Ectodermal cell (in vitro differentiated cells): ENCODE measurements at regions not wholly inside any gene's neighbourhood (a gene's known extent, or its start where the extent isn't known, plus 50 kb on each side); places are given as distances from the start of the nearest gene placed in this dataset.
"Not testable (repeated sequence)": the region's sequence is repeated elsewhere in the genome, so short reads cannot be mapped to it uniquely, and the experiment has no call there.

Experiments used
- H3K27ac ChIP-seq: 2 replicates; pipeline ENCODE4 v1.7.0; 2013; ENCODE audit warnings: mild to moderate bottlenecking, low read depth, low read length; ENCODE audit not compliant: insufficient read depth, poor library complexity, severe bottlenecking
- H3K27me3 ChIP-seq: 2 replicates; pipeline ENCODE4 v1.7.0; 2013; ENCODE audit warnings: mild to moderate bottlenecking, low read length; ENCODE audit not compliant: insufficient read depth, control insufficient read depth, poor library complexity, severe bottlenecking
- H3K36me3 ChIP-seq: one replicate; pipeline ENCODE4 v1.7.0; 2013; ENCODE audit warnings: low read length; ENCODE audit not compliant: control insufficient read depth, insufficient read depth
- H3K4me1 ChIP-seq: one replicate; pipeline ENCODE4 v1.7.0; 2013; ENCODE audit warnings: low read length; ENCODE audit not compliant: control insufficient read depth, insufficient read depth
- H3K4me3 ChIP-seq: 2 replicates; pipeline ENCODE4 v1.7.0; 2013; ENCODE audit warnings: low read depth, low read length, control low read depth; ENCODE audit not compliant: insufficient read depth
- H3K9me3 ChIP-seq: 2 replicates; pipeline ENCODE4 v1.7.0; 2013; ENCODE audit warnings: mild to moderate bottlenecking, low read length, moderate library complexity; ENCODE audit not compliant: control insufficient read depth
- WGBS, 2 experiments: methylation state at CpG; one replicate each; pipeline ENCODE4 v1.1.7; 2013; ENCODE audit warnings: missing lambda C conversion rate in 2 of 2; 5-methylcytosine and 5-hydroxymethylcytosine counted together

DNA sequence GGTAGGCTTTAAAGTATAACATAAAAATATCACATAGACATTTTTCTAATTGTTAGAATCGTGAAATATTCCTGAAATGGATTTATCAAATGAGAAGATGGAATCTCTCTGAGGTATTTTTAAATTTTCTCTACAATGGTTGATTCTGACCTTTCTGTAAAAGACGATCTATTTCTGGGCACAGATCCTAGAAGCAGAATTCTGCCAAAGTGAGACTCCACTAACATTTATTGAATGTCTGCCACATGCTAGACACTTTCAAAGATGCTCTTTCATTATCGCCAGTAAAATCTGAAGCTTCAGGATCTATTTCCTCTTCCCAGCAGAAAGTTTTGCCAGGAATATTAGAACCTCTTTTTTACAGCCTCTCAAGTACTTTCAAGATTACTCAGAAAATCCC lies 64.1 kb upstream of the TMEM45B start:
- 75 to 90% methylated on average over 2 to 3 of the region's 3 CpGs for WGBS, 2 experiments
- H3K4me3 ChIP-seq = no peak overlapping the region
- no peak overlapping the region for H3K27ac ChIP-seq
- peaks cover 17% of the 10 kb centered on the region for H3K27me3 ChIP-seq
- no peaks in the 10 kb centered on the region for H3K4me1 ChIP-seq
- H3K9me3 ChIP-seq = no peaks in the 10 kb centered on the region
- H3K36me3 ChIP-seq = no peaks in the 10 kb centered on the region

DNA sequence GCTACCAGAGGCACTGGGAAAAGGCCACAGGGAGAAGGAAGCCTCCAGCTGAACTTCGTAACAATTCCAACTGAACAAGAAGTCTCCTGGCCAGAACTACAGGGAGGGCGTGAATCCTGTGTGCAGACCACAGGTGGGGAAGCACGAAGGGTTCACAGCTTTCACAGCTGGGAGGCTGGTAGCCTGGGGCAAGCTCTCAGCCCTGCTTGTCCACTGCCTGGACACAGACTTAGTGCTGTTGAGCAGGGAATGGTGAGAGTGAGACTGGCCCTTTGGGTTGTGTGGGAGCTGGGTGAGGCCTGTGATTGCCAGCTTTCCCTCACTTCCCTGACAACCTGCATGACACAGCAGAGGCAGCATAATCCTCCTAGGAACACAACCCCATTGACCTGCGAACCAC lies 52.1 kb upstream of the TMEM45B start:
- not testable (repeated sequence) for H3K9me3 ChIP-seq, H3K36me3 ChIP-seq, H3K4me1 ChIP-seq, H3K4me3 ChIP-seq, H3K27ac ChIP-seq, H3K27me3 ChIP-seq
- WGBS, 2 experiments = 89 to 91% methylated on average over 4 of the region's 4 CpGs

DNA sequence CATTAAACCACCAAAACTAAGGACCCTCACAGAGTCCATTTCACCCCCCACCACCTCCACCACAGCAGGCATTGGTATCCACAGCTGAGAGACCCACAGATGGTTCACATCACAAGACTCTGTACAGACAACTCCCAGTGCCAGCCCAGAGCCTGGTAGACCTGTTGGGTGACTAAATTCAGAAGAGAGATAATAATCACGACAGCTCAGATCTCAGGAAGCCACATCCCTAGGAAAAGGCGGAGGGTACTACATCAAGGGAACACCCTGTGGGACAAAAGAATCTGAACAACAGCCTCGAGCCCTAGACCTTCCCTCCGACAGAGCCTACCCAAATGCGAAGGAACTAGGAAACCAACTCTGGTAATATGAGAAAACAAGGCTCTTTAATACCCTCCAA lies 51.4 kb upstream of the TMEM45B start:
- H3K4me3 ChIP-seq, H3K4me1 ChIP-seq, H3K27ac ChIP-seq, H3K36me3 ChIP-seq, H3K27me3 ChIP-seq, H3K9me3 ChIP-seq: not testable (repeated sequence)
- 86 to 88% methylated on average over 5 of the region's 5 CpGs for WGBS, 2 experiments
